IMR-90 (cell line): ENCODE measurements at regions not wholly inside any gene's neighbourhood (a gene's known extent, or its start where the extent isn't known, plus 50 kb on each side); places are given as distances from the start of the nearest gene placed in this dataset.

Source experiments
- BHLHE40 ChIP-seq: fragments of 150-350 bp; IDR thresholded peaks from 2 replicates; pipeline ENCODE4 v1.6.1; 2016; ENCODE audit warnings: mild to moderate bottlenecking, low read depth, low read length
- CEBPB ChIP-seq: IDR thresholded peaks from 2 replicates; pipeline ENCODE4 v1.6.1; 2012; ENCODE audit warnings: low read depth, low read length, improper control_type of control experiment
- CTCF ChIP-seq: conservative IDR thresholded peaks from 2 replicates; pipeline ENCODE4 v1.5.1; 2012; ENCODE audit warnings: mild to moderate bottlenecking, low read depth, low read length, improper control_type of control experiment
- MAFK ChIP-seq: IDR thresholded peaks from 2 replicates; pipeline ENCODE4 v1.6.1; 2012; ENCODE audit warnings: low read depth, low read length, improper control_type of control experiment
- MAZ ChIP-seq: IDR thresholded peaks from 2 replicates; pipeline ENCODE4 v1.6.1; 2012; ENCODE audit warnings: low read depth, mild to moderate bottlenecking, low read length, improper control_type of control experiment, moderate library complexity, borderline replicate concordance
- POLR2A ChIP-seq: IDR thresholded peaks from 2 replicates; pipeline ENCODE4 v1.6.1; 2012; ENCODE audit warnings: mild to moderate bottlenecking, low read depth, low read length
- RFX5 ChIP-seq: IDR thresholded peaks from 2 replicates; pipeline ENCODE4 v1.8.0; 2012; ENCODE audit warnings: low read depth, mild to moderate bottlenecking, low read length, moderate library complexity
- TF ChIP-seq, protein P1 (sequence below): fragments of 150-350 bp; IDR thresholded peaks from 2 replicates; pipeline ENCODE4 v1.6.1; 2017; ENCODE audit warnings: mild to moderate bottlenecking, antibody characterized with exemption, low read length, low read depth

DNA sequence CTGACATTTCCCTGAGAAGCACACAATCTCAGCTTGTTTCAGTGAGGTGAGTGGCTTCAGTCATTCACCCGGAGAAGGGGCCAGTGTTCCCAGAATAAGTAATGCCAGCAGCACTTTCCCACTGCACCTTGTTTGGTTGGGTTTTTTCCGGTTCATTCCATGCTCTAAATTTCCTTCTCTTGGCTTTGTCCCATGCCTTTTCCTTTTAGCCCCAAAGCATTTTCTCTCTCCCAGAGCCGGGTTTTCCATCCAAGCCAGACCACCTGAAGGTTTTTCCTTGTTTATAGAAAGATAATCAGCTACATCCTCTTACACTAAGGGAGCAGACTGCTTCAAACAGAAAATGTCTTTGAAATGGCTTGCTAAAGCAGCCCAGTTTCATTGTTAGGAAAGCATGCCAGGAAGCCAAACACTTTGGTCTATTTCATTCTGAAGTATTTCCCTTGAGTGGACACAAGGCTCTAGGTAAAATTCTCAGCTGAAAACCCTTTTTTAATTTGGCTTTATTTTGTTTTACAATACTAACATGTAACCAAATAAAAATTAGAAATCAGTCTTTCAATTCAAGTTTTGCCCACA is 501.6 kb downstream of the DTWD2 start:
- TF ChIP-seq CTCF (no peak), CEBPB (no peak), POLR2A (no peak), BHLHE40 (no peak), MAZ (no peak), RFX5 (no peak), MAFK (no peak)
- TF ChIP-seq, protein P1, sequence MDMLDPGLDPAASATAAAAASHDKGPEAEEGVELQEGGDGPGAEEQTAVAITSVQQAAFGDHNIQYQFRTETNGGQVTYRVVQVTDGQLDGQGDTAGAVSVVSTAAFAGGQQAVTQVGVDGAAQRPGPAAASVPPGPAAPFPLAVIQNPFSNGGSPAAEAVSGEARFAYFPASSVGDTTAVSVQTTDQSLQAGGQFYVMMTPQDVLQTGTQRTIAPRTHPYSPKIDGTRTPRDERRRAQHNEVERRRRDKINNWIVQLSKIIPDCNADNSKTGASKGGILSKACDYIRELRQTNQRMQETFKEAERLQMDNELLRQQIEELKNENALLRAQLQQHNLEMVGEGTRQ: no peak
